GM21737 (cell line): ENCODE measurements at regions not wholly inside any gene's neighbourhood (a gene's known extent, or its start where the extent isn't known, plus 50 kb on each side); places are given as distances from the start of the nearest gene placed in this dataset.
A peak's percentile ranks its signal among the peaks of the same experiment; 100 is the strongest.

ENCODE experiments used
- ATAC-seq: cut with Tn5 transposase; IDR thresholded peaks from one replicate; pipeline ENCODE4 v1.9.1; 2021; ENCODE audit warnings: mild to moderate bottlenecking, moderate library complexity; ENCODE audit not compliant: unreplicated experiment

DNA sequence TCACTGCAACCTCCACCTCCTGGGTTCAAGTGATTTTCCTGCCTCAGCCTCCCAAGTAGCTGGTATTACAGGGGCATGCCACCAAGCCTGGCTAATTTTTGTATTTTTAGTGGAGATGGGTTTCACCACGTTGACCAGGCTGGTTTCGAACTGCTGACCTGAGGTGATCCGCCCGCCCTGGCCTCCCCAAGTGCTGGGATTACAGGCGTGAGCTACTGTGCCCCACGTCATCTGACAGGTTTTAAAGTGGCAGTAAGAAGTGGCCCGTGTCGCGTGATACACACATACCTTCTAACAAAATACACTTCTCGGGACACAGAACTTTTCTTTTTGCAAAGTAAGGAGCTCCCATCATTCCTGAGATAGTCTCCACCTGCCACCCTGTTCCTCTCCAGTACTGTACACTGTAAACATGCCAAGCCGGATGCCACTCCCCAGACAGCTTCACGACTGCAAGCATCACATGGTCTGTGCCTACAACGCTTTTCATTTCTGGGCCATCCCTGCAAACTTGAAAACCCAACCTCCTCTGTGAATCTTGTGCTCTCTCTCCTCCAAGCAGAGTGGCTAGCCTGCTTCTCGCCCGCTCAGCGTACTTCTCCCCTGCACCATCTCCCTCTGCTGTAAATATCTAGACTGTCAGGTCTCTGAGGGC, 256.3 kb upstream of the KLF14 start:
- ATAC-seq = no peak

GRCh38 chr7:130993671-130994365, 259.8 kb upstream of the KLF14 start:
- ATAC-seq = no peak

GRCh38 chr7:130994378-130995115, 260.5 kb upstream of the KLF14 start:
- no peak for ATAC-seq

GRCh38 chr7:130995252-130996081, 261.5 kb upstream of the KLF14 start:
- no peak for ATAC-seq

GRCh38 chr7:130996205-130996832, 262.3 kb upstream of the KLF14 start:
- no peak for ATAC-seq

- ATAC-seq = no peak
Measured at GRCh38 chr7:130996833-130997231, 262.8 kb upstream of the KLF14 start.

GRCh38 chr7:130998993-130999602, 265.1 kb upstream of the KLF14 start:
- no peak for ATAC-seq

DNA sequence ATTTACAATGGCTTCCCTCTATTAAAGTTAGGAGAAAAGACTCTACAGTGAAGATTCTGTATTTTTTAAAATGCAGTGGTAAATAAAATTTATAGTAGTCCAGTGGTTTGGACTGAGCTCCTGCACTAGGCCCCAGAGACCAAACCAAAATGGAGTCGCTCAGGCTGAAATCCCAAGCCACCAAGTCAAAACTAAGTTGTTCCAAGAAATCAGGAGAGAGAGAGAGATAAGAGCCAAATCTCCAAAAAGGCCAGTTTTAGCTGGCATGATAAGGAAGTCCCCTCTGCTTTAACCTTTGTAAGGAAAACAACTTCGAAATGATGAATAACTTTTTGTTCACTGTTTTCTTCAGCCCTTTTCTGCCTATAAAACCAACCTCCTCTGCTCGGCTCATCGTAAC, 265.9 kb upstream of the KLF14 start:
- ATAC-seq = no peak

GRCh38 chr7:131000389-131000788, 266.4 kb upstream of the KLF14 start:
- no peak for ATAC-seq

- no peak for ATAC-seq
Measured at GRCh38 chr7:131000873-131001272, 266.9 kb upstream of the KLF14 start.

DNA sequence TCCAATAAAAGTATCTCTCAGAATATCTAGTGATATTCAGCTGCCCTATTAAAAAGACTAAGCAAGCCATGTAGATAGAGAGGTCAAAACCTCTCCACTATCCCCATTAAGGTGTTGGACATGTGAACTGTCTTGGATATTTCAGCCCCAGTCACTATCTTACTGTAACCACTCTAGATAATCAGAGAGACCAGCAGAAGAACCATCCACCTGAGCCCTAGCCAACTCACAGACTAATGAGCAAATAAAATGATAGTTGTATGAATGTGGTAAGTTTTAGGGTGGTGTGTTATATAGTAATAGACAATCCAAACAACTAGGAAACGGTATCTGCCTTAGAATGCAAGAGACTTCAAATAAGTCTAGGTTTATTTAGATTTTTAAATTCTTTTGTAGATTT, 268.6 kb upstream of the KLF14 start:
- no peak for ATAC-seq

GRCh38 chr7:131003634-131004033, 269.6 kb upstream of the KLF14 start:
- no peak for ATAC-seq

- ATAC-seq = no peak
Measured at GRCh38 chr7:131004371-131004770, 270.4 kb upstream of the KLF14 start.

- peak; percentile 44 for ATAC-seq
Measured at GRCh38 chr7:131007439-131008330, 273.7 kb upstream of the KLF14 start.

GRCh38 chr7:131008840-131009711, 275.1 kb upstream of the KLF14 start:
- no peak for ATAC-seq

- ATAC-seq = no peak
Measured at GRCh38 chr7:131010029-131010716, 276.2 kb upstream of the KLF14 start.

DNA sequence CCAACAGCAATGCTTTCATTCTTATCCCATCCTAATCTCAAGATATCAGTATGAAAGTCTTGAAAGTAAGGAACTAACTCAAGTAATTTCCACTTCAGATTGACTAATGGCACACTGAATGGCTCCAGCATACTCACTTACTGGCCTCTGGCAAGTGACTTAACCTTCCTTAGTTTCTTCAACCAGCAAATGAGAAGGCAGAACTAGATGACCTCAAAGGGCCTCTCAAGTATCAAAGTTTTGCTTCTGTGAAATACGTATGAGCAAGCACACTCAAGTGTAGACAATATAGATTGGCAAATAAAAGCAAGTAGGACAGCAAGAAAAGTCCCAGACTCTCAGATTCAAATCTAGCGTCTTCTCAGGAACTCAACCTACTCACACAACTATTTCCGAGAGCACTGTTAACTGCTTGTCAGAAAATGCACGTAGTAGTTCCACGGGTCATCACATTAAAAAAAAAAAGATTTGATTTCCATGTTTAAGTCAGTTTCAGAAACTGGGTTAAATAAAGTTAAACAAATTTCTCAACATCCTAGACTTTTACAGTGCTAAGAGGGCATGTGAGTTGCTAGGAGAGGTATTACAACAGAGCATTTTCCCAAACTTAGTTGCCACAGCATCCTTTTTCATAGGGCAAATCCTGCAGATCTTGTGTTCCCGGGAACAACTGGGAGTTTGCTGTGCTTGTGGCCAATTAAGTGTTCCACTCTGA, 276.9 kb upstream of the KLF14 start:
- no peak for ATAC-seq
